SK-N-SH treated with all-trans-retinoic acid at 6 μM for 48 hours (cell line): ENCODE measurements at regions not wholly inside any gene's neighbourhood (a gene's known extent, or its start where the extent isn't known, plus 50 kb on each side); places are given as distances from the start of the nearest gene placed in this dataset.

ENCODE experiments used
- ATAC-seq: fragments of 200-7000 bp; cut with Tn5 transposase; 3 replicates; pipeline ENCODE4 v1.9.1; 2020; ENCODE audit warnings: mild to moderate bottlenecking, moderate library complexity
- ARNTL ChIP-seq: fragments of 450-650 bp; formaldehyde crosslinking; IDR thresholded peaks from 2 replicates; pipeline ENCODE4 v1.5.0; 2020; ENCODE audit warnings: low read depth, mild to moderate bottlenecking, moderate library complexity, borderline replicate concordance
- BACH2 ChIP-seq: fragments of 250-450 bp; sonication (Bioruptor Pico); IDR thresholded peaks from 2 replicates; pipeline ENCODE4 v1.9.0; 2021; ENCODE audit warnings: mild to moderate bottlenecking, borderline replicate concordance
- CREB5 ChIP-seq: fragments of 250-450 bp; sonication (Bioruptor Pico); IDR thresholded peaks from 2 replicates; pipeline ENCODE4 v1.5.1; 2020; ENCODE audit warnings: low read depth, mild to moderate bottlenecking, moderate library complexity
- CSDC2 ChIP-seq: fragments of 250-450 bp; sonication (Bioruptor Pico); IDR thresholded peaks from 2 replicates; pipeline ENCODE4 v1.5.0; 2020; ENCODE audit warnings: mild to moderate bottlenecking, moderate library complexity
- CSRNP3 ChIP-seq: fragments of 250-450 bp; sonication (Bioruptor Pico); IDR thresholded peaks from 2 replicates; pipeline ENCODE4 v1.5.1; 2021; ENCODE audit warnings: mild to moderate bottlenecking, moderate library complexity
- ESRRG ChIP-seq: fragments of 250-450 bp; sonication (Bioruptor Pico); IDR thresholded peaks from 2 replicates; pipeline ENCODE4 v1.6.1; 2021; ENCODE audit warnings: mild to moderate bottlenecking
- GLIS3 ChIP-seq: fragments of 250-450 bp; sonication (Bioruptor Pico); IDR thresholded peaks from 2 replicates; pipeline ENCODE4 v1.5.0; 2020; ENCODE audit warnings: mild to moderate bottlenecking, moderate library complexity
- ISL1 ChIP-seq: fragments of 250-450 bp; sonication (Bioruptor Pico); IDR thresholded peaks from 2 replicates; pipeline ENCODE4 v2.1.2; 2022; ENCODE audit warnings: mild to moderate bottlenecking, moderate library complexity
- OSR1 ChIP-seq: fragments of 250-450 bp; sonication (Bioruptor Pico); IDR thresholded peaks from 2 replicates; pipeline ENCODE4 v1.8.0; 2022; ENCODE audit warnings: moderate library complexity, mild to moderate bottlenecking, inconsistent platforms
- PATZ1 ChIP-seq: fragments of 250-450 bp; sonication (Bioruptor Pico); IDR thresholded peaks from 2 replicates; pipeline ENCODE4 v1.8.0; 2020; ENCODE audit warnings: mild to moderate bottlenecking, moderate library complexity, borderline replicate concordance
- POU6F1 ChIP-seq: fragments of 250-450 bp; sonication (Bioruptor Pico); IDR thresholded peaks from 2 replicates; pipeline ENCODE4 v1.8.0; 2021; ENCODE audit warnings: low read depth, mild to moderate bottlenecking, moderate library complexity, borderline replicate concordance
- PPARA ChIP-seq: fragments of 250-450 bp; sonication (Bioruptor Pico); IDR thresholded peaks from 2 replicates; pipeline ENCODE4 v1.5.0; 2020; ENCODE audit warnings: mild to moderate bottlenecking, borderline replicate concordance
- RARB ChIP-seq: fragments of 250-450 bp; sonication (Bioruptor Pico); IDR thresholded peaks from 2 replicates; pipeline ENCODE4 v1.8.0; 2021; ENCODE audit warnings: mild to moderate bottlenecking, moderate library complexity
- SNAI2 ChIP-seq: fragments of 250-450 bp; sonication (Bioruptor Pico); IDR thresholded peaks from 2 replicates; pipeline ENCODE4 v1.5.0; 2020; ENCODE audit warnings: mild to moderate bottlenecking, moderate library complexity
- TCF4 ChIP-seq: fragments of 250-450 bp; sonication (Bioruptor Pico); IDR thresholded peaks from 2 replicates; pipeline ENCODE4 v1.8.0; 2021; ENCODE audit warnings: mild to moderate bottlenecking, moderate library complexity, borderline replicate concordance
- TOX ChIP-seq: fragments of 250-450 bp; sonication (Bioruptor Pico); IDR thresholded peaks from 2 replicates; pipeline ENCODE4 v1.8.0; 2021; ENCODE audit warnings: mild to moderate bottlenecking, moderate library complexity, borderline replicate concordance
- ZC3H10 ChIP-seq: fragments of 250-450 bp; sonication (Bioruptor Pico); IDR thresholded peaks from 2 replicates; pipeline ENCODE4 v1.5.1; 2021; ENCODE audit warnings: mild to moderate bottlenecking, moderate library complexity
- ZFP3 ChIP-seq: fragments of 250-450 bp; sonication (Bioruptor Pico); IDR thresholded peaks from 2 replicates; pipeline ENCODE4 v1.5.0; 2020; ENCODE audit warnings: mild to moderate bottlenecking, moderate library complexity
- ZFP30 ChIP-seq: fragments of 450-650 bp; formaldehyde crosslinking; IDR thresholded peaks from 2 replicates; pipeline ENCODE4 v1.5.0; 2022; ENCODE audit warnings: mild to moderate bottlenecking, moderate library complexity
- ZNF565 ChIP-seq: fragments of 450-650 bp; formaldehyde crosslinking; conservative IDR thresholded peaks from 2 replicates; pipeline ENCODE4 v1.5.0; 2020; ENCODE audit warnings: low read depth, mild to moderate bottlenecking, moderate library complexity
- ZNF8 ChIP-seq: fragments of 450-650 bp; formaldehyde crosslinking; IDR thresholded peaks from 2 replicates; pipeline ENCODE4 v1.5.0; 2020; ENCODE audit warnings: mild to moderate bottlenecking, moderate library complexity

- ATAC-seq = no peak
- no peak for TF ChIP-seq RARB (CRISPR knock-in tag)
- TF ChIP-seq ZNF565 (CRISPR knock-in tag) = no peak
- no peak for TF ChIP-seq POU6F1 (CRISPR knock-in tag)
- TF ChIP-seq OSR1 (CRISPR knock-in tag) = no peak
- no peak for TF ChIP-seq TOX (CRISPR knock-in tag)
- no peak for TF ChIP-seq ISL1 (CRISPR knock-in tag)
- TF ChIP-seq ZFP30 (CRISPR knock-in tag) = no peak
- TF ChIP-seq SNAI2 (CRISPR knock-in tag) = no peak
- no peak for TF ChIP-seq ZFP3 (CRISPR knock-in tag)
- no peak for TF ChIP-seq PPARA (CRISPR knock-in tag)
- no peak for TF ChIP-seq GLIS3 (CRISPR knock-in tag)
- no peak for TF ChIP-seq CSDC2 (CRISPR knock-in tag)
- no peak for TF ChIP-seq TCF4 (CRISPR knock-in tag)
- TF ChIP-seq ESRRG (CRISPR knock-in tag) = no peak
- TF ChIP-seq PATZ1 (CRISPR knock-in tag) = no peak
These were observed 151.0 kb upstream of the SLC24A2 start for GRCh38 chr9:19939734-19940278.

GRCh38 chr9:19938990-19939733 lies 150.3 kb upstream of the SLC24A2 start:
- TF ChIP-seq ARNTL (no peak), ISL1 (CRISPR knock-in tag) (no peak), CSRNP3 (CRISPR knock-in tag) (no peak), OSR1 (CRISPR knock-in tag) (no peak), ZFP30 (CRISPR knock-in tag) (no peak), TCF4 (CRISPR knock-in tag) (no peak), BACH2 (no peak), GLIS3 (CRISPR knock-in tag) (no peak)
- no peak for ATAC-seq

- TF ChIP-seq PPARA (CRISPR knock-in tag) = no peak
- TF ChIP-seq BACH2 = no peak
- no peak for TF ChIP-seq PATZ1 (CRISPR knock-in tag)
- no peak for TF ChIP-seq ZNF8
- no peak for TF ChIP-seq GLIS3 (CRISPR knock-in tag)
- TF ChIP-seq CREB5 (CRISPR knock-in tag) = no peak
- no peak for TF ChIP-seq ISL1 (CRISPR knock-in tag)
- no peak for TF ChIP-seq TOX (CRISPR knock-in tag)
- no peak for TF ChIP-seq ESRRG (CRISPR knock-in tag)
- TF ChIP-seq CSRNP3 (CRISPR knock-in tag) = no peak
- no peak for TF ChIP-seq ZC3H10 (CRISPR knock-in tag)
- no peak for TF ChIP-seq ARNTL
- TF ChIP-seq TCF4 (CRISPR knock-in tag) = no peak
- no peak for TF ChIP-seq ZFP30 (CRISPR knock-in tag)
- TF ChIP-seq, all 23 proteins: peak for 0
- no peak for ATAC-seq
These were observed 148.3 kb upstream of the SLC24A2 start for GRCh38 chr9:19937121-19937520.
